OCI-LY1 (cell line): ENCODE measurements at regions not wholly inside any gene's neighbourhood (a gene's known extent, or its start where the extent isn't known, plus 50 kb on each side); places are given as distances from the start of the nearest gene placed in this dataset.

Experiments used
- H2AFZ ChIP-seq: fragments of 200-600 bp; sonication (generic), shearing (Covaris generic); 2 replicates; pipeline ENCODE4 v1.6.0; 2014; ENCODE audit warnings: antibody characterized with exemption, mild to moderate bottlenecking, low read length
- H3F3A ChIP-seq: fragments of 200-600 bp; sonication (generic), shearing (Covaris generic); 2 replicates; pipeline ENCODE4 v1.6.0; 2014; ENCODE audit warnings: mild to moderate bottlenecking, antibody characterized with exemption, low read length, moderate library complexity; ENCODE audit not compliant: insufficient read depth
- H3K27ac ChIP-seq: fragments of 200-600 bp; sonication (generic); 2 replicates; pipeline ENCODE4 v1.5.1; 2014; ENCODE audit warnings: low read length, mixed run types, mild to moderate bottlenecking, low read depth; ENCODE audit not compliant: poor library complexity, severe bottlenecking
- H3K27me3 ChIP-seq: fragments of 200-600 bp; sonication (generic); 2 replicates; pipeline ENCODE4 v1.6.0; 2014; ENCODE audit warnings: antibody characterized with exemption, mild to moderate bottlenecking, low read length, moderate library complexity; ENCODE audit not compliant: insufficient read depth
- H3K36me3 ChIP-seq: fragments of 200-600 bp; sonication (generic); 2 replicates; pipeline ENCODE4 v1.6.1; 2014; ENCODE audit warnings: mild to moderate bottlenecking, antibody characterized with exemption, low read length, moderate library complexity, mixed read lengths; ENCODE audit not compliant: insufficient read depth
- H3K4me1 ChIP-seq: fragments of 200-600 bp; sonication (generic); 2 replicates; pipeline ENCODE4 v1.5.1; 2014; ENCODE audit warnings: mild to moderate bottlenecking, low read length, moderate library complexity; ENCODE audit not compliant: insufficient read depth, severe bottlenecking
- H3K4me2 ChIP-seq: fragments of 200-600 bp; sonication (generic), shearing (Covaris generic); 2 replicates; pipeline ENCODE4 v1.6.1; 2014; ENCODE audit warnings: low read length
- H3K4me3 ChIP-seq: fragments of 200-600 bp; sonication (generic); 2 replicates; pipeline ENCODE4 v1.5.1; 2014; ENCODE audit warnings: low read length, low read depth, mild to moderate bottlenecking, mixed read lengths; ENCODE audit not compliant: poor library complexity, severe bottlenecking
- H3K79me2 ChIP-seq: fragments of 200-600 bp; shearing (Covaris generic); 2 replicates; pipeline ENCODE4 v1.6.1; 2016; ENCODE audit warnings: mixed run types, low read length, mixed read lengths; ENCODE audit not compliant: insufficient read depth
- H3K9ac ChIP-seq: fragments of 200-600 bp; sonication (generic), shearing (Covaris generic); 2 replicates; pipeline ENCODE4 v1.6.1; 2014; ENCODE audit warnings: mild to moderate bottlenecking, low read length, mixed read lengths
- H3K9me2 ChIP-seq: fragments of 200-600 bp; sonication (generic), shearing (Covaris generic); 2 replicates; pipeline ENCODE4 v1.6.1; 2014; ENCODE audit warnings: low read depth, mild to moderate bottlenecking, low read length, mixed read lengths
- H3K9me3 ChIP-seq: fragments of 200-600 bp; shearing (Covaris generic); 2 replicates; pipeline ENCODE4 v1.6.1; 2014; ENCODE audit warnings: low read length, mixed read lengths
- H4K20me1 ChIP-seq: fragments of 200-600 bp; sonication (generic), shearing (Covaris generic); 2 replicates; pipeline ENCODE4 v1.6.0; 2016; ENCODE audit warnings: mild to moderate bottlenecking, low read length; ENCODE audit not compliant: insufficient read depth
- CTCF ChIP-seq: fragments of 200-600 bp; sonication (generic), shearing (Covaris generic); IDR thresholded peaks from 2 replicates; pipeline ENCODE4 v1.5.1; 2017; ENCODE audit warnings: mild to moderate bottlenecking, antibody characterized with exemption, low read length, moderate library complexity, mixed read lengths
- EZH2 ChIP-seq: fragments of 200-600 bp; sonication (generic), shearing (Covaris generic); IDR thresholded peaks from 2 replicates; pipeline ENCODE4 v1.8.0; 2017; ENCODE audit warnings: borderline replicate concordance, mixed run types, mild to moderate bottlenecking, antibody characterized with exemption, low read length, moderate library complexity, mixed read lengths

GRCh38 chr3:135869439-135870105 lies 96.0 kb upstream of the PPP2R3A start:
- no peak for TF ChIP-seq EZH2
- no peak for TF ChIP-seq CTCF
- H3F3A ChIP-seq = no peaks in the 10 kb centered on the region
- H3K27me3 ChIP-seq = no peaks in the 10 kb centered on the region
- H2AFZ ChIP-seq = no peak overlapping the region
- no peaks in the 10 kb centered on the region for H3K36me3 ChIP-seq
- no peaks in the 10 kb centered on the region for H4K20me1 ChIP-seq
- no peak overlapping the region for H3K9ac ChIP-seq
- H3K79me2 ChIP-seq = no peaks in the 10 kb centered on the region
- H3K4me1 ChIP-seq = no peaks in the 10 kb centered on the region
- H3K27ac ChIP-seq = no peak overlapping the region
- peaks cover 5% of the 10 kb centered on the region; the same call in 1 of the 2 replicates for H3K9me3 ChIP-seq
- H3K4me2 ChIP-seq = no peak overlapping the region
- H3K9me2 ChIP-seq = no peaks in the 10 kb centered on the region
- no peak overlapping the region for H3K4me3 ChIP-seq

GRCh38 chr3:135871311-135871710 lies 94.2 kb upstream of the PPP2R3A start:
- Histone ChIP-seq H3F3A (no peaks in the 10 kb centered on the region), H3K27ac (no peak overlapping the region), H3K4me1 (no peaks in the 10 kb centered on the region), H3K4me3 (no peak overlapping the region), H3K36me3 (no peaks in the 10 kb centered on the region), H3K27me3 (no peaks in the 10 kb centered on the region), H4K20me1 (no peaks in the 10 kb centered on the region), H3K9ac (no peak overlapping the region), H3K9me2 (no peaks in the 10 kb centered on the region), H2AFZ (no peak overlapping the region), H3K4me2 (no peak overlapping the region), H3K79me2 (no peaks in the 10 kb centered on the region), H3K9me3 (peaks cover 5% of the 10 kb centered on the region; the same call in 1 of the 2 replicates)
- TF ChIP-seq CTCF (no peak), EZH2 (no peak)

GRCh38 chr3:135874035-135874434 lies 91.5 kb upstream of the PPP2R3A start:
- H3K4me2 ChIP-seq = no peak overlapping the region
- no peaks in the 10 kb centered on the region for H3K27me3 ChIP-seq
- no peaks in the 10 kb centered on the region for H3K79me2 ChIP-seq
- peaks cover 5% of the 10 kb centered on the region; the same call in 1 of the 2 replicates for H3K9me3 ChIP-seq
- H4K20me1 ChIP-seq = no peaks in the 10 kb centered on the region
- TF ChIP-seq EZH2 = no peak
- TF ChIP-seq CTCF = no peak
- H3K36me3 ChIP-seq = no peaks in the 10 kb centered on the region
- no peak overlapping the region for H2AFZ ChIP-seq
- no peaks in the 10 kb centered on the region for H3K4me1 ChIP-seq
- H3K4me3 ChIP-seq = no peak overlapping the region
- H3K9ac ChIP-seq = no peak overlapping the region
- no peaks in the 10 kb centered on the region for H3F3A ChIP-seq
- no peak overlapping the region for H3K27ac ChIP-seq
- H3K9me2 ChIP-seq = no peaks in the 10 kb centered on the region
